T-helper 2 cell (primary cell): ENCODE measurements at regions not wholly inside any gene's neighbourhood (a gene's known extent, or its start where the extent isn't known, plus 50 kb on each side); places are given as distances from the start of the nearest gene placed in this dataset.

Experiments used
- DNase-seq, 5 experiments: peaks; one replicate each; pipeline versions ENCODE4 v3.0.0 to v3.0.0-alpha.2; 2012 to 2022

DNA sequence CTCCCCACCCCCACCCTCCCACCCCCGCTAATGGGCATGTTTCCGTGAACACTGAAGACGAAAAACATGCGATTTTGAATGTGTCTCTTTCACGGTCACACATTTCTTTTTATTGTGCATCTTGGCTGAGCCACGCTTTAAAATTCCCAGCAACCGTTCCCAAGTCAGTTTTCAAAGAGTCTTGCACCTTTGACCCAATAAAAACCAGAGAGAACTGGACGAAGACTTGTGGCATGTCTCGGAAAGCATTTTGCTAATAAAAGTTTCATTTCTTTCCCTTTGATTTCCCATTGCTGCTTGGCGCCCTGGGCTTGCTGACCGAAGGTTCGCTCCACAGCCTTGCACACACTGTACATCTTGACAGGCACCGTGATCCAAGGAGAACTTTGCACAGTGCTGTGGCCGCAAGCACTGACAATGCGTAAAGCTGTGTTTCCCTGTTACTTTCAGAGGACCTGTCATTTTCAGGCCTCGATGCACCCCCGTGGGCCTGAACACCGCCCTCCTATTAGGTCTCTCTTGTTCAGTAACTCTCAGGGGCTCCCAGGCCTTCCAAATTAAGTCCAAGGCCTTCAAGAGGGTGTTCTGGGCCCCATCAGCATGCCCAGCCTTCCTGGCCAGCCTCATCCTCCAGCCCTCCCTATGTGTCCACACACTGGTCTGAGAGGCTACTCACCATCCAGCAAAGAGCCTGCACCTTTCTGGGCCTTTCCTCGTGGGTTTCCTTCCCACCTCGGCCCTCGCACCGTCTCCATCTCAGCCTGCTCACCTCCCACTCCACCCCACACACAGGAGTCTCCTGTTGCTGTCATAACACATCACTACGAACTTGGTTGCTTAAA is 63.4 kb upstream of the DIO3 start:
- DNase-seq: no peak

GRCh38 chr14:101498526-101498860 is 62.8 kb upstream of the DIO3 start:
- no peak for DNase-seq

DNA sequence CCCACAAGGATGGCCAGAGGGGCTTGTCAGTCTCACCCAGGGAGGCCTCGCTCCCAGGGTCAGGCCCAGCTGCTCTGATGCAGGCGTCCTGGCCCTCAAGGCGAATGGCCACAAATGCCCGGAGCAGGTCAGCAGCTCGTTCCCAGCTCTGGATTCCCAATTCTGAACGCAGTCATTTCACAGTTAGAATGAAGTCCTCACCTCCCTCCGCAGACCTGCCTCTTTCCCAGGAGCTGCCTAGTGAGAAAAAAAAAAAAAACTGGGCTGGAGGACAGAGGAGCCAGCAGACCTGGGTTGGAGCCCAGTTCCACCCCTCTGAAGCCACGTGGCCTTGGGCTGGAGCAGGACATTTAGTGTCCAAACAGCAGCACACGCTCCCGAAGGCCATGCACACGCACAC is 62.2 kb upstream of the DIO3 start:
- DNase-seq: no peak

- DNase-seq: no peak
Observed at GRCh38 chr14:101499513-101499912, 61.8 kb upstream of the DIO3 start.

DNA sequence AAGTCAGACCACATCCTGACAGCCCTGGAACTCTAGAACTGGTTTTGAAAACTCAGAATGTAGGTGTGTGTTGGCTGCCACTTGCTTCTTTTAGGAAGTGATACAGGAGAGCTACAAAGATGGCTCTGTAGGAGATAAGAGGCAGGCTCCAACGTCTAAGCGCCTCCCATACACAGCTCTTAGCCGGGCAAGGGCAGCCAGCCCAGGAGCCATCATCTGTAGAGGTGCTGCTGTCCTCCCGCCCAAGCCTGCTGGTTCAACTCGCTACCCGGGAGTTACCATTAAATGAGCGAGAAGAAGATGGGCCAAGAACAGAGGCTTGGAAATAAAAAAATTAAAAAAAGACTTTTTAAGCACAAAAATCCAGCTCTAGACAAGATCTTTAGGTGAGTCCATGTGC is 61.2 kb upstream of the DIO3 start:
- DNase-seq: no peak

DNA sequence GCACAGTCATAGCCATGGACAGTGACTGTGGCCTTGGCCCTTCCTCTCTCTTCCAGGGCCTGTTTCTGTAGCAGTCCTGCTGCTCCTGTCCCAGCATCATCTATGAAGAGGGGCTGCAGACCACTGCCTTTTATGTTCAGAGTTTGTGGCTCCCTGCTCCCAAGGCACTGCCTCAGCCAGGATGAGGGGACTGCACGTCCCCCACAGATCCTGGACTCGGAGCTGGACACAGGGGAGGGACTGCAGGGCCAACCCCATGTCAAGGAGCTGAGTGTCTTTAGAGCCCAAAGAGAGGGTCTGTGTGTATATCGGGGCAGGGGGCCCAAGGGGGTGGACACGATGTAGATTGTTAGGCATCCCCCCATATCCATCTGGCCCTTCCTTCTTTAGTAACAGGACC is 60.6 kb upstream of the DIO3 start:
- DNase-seq: no peak

DNA sequence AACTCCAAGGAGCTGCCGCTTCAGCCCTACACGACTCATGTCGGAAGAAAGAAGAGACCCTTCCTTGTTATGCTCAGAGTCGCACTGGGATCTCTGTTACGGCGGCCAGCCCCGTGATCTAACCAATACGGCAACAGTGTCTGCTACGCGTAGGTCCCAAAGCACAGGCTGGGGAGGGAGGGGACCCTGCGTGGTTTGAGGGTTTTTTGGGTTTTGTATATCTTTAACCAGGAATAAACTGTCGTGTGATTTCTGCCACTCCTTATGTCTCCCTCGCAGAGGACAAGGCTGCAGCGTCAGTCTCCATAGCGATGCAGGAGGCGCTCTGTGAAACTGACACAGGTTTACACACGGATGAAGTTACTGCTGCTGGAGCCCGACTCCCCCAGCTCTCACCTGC is 60.0 kb upstream of the DIO3 start:
- DNase-seq: no peak

DNA sequence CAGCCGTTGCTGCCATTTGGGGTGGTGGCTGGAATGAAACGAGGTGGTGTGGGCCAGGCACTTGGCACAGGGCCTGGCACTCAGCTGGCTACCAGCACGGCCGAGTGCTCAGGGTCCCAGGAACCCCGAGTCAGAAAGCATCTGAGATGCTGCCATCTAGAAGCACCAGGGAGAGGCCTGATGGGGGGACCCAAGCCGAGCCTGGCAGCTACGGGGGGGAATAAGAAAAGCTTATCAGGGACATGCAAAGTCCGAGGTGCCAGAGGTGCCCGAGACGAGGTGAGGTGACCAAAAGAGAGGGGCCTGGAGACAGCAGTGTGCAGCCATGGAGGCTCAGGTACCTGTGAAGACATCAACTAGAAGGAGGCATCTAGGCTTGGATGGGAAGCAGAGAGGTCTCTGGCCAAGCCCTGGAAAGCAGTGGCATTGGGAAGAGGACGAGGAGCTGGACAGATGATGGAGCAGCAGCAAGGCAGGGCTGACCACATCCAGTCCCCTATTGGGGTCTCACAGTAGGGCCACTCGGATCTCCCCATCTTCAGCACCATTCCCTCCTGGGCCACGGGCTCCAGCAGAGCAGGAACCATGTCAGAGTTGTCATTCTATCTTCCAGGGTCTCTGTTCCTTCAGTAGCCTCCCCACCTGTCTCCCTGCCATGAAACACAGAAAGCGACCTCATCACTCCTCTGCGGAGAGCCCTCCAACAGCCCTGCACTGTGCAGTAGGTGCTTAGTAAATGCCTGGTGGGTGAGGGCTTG is 59.3 kb upstream of the DIO3 start:
- DNase-seq: no peak

DNA sequence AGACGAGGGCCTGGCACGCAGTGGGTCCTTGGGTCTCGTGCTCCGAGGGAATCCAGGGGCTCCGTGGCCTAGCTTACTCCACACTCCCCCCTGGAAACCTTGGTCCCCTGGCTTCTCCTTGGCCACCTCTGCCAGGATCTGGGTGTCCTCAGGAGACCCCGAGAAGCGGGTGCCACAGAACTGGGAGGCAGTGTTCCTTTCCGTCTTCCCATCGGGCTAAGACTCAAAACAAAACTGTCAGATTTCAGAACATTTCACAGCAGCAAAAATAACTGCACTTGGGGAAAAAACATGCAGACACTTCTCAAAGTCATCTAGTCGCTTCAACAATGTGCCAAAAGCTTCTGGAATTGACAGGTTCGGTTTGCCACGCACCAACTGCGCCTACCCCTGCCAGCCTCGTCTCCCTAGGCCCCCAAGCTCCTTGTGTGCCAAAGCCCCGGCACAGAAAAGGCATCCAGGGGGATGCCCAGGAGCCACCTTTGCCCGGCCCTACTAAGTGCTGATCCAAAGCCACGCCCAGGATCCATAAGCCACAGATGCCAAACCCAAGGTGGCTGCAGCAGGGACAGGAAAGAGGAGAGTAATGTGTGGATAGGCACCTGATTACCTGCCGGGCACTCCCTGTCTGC is 58.4 kb upstream of the DIO3 start:
- DNase-seq: no peak

- DNase-seq: no peak
Observed at GRCh38 chr14:101503431-101504095, 57.7 kb upstream of the DIO3 start.

DNA sequence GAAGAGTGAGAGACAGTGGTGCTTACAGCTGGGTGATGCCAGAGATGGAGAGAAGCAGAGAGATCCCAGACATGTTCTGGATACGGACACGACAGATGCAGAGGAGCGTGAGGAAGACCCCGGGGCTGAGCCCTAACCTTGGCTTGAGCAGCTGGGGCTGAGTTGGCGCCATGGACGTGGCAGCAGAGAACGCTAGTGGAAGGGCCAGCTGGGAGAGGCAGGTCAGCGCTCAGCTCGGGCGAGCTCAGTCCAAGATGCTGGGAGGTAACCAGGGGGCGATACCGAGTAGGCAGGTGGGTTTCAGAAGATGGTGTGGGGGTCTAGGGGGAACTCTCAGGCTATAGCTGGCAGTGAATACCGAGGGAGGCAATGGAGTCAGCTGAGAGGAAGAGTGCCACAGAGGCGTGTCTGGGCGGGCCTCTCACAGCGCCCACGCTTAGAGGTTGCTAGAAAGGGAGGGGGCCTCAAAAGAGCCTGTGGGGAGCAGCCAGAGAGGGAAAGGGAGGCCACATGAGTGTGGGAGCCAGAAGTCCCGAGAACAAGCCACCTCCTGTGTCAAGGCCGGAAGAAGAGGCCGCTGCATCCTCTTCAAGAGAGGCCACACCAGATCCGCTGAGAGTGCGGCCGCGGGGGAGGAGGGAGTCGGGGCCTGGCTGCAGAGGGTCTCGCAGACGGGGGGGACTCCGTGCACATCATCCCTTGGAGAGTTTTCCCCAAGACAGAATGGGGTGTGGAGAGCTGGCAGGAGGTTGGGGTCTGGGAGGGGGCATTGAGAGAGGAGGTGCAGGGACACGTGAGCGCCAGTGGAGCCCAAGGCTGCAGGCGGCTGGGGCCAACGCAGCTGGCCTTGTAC is 57.0 kb upstream of the DIO3 start:
- DNase-seq: peak in 1 of 5 experiments; percentile 4

DNA sequence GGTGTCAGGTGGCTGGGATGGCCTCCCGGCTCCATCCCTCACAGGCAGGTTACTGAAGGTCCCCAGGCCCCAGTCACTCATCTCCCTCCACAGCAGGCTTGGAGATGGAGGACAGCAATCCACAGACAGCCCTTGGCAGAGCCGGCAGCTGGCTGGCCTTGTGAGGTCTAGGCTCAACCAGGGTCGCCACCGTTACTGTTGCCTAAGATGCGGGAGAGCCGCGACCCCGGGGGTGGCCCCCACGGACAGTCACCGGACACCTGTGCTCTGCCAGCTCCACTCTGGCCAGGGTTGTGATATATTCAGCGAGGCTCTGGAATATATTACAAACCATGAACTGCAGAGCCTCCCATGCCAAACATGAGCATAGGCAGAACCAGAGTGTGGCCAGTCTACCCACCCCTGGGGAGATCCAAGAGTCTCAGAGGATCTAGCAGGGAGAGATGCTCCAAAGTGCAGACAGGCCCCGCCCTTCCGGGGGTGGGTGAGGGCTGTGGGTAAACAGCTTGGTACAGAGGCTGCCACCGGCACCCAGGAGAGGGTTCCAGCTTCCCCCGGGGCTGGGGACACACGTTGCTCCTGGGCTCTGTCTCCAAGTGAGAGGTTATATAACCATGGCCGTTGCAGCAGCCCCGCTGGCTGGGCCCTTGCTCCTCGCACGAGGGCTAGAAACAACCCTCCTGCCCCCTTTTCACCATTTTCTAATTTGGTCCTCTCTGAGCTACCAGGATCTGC is 55.9 kb upstream of the DIO3 start:
- peak in 1 of 5 experiments; percentile 3 for DNase-seq

DNA sequence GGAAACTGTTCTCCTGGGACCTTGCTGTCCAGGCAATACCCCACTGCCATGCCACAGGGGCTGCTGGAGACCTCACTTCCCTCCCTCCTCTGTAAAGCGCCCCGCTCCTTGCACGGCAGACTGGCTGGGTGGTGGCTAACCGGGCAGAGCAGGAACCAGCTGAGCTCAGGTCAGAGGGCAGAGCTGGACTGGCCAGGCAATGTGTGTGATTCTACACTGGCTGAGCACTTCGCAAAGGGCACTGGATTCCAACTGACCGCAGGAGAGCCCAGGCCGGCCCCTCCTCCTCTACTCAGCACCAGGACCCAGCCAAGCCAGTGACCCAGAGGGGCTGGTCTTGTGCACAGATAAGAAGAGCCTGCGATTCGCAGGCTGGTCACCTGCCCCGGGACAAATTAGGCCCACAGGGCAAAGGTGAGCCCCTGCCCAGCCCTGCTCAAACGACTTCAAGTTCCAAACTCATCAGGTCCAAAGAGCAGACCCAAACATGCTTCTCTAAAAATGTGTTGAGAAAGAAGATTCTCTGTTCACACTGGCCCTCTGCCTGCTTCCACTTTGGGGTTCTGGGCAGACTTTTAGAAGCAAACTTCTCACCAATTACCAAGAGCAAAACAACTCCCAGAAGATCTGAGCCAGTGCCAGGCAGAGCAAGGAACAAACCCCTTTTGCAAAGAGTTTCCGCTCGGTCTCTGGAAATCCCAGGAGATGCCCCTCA is 54.9 kb upstream of the DIO3 start:
- peak in 1 of 5 experiments; percentile 3 for DNase-seq

DNA sequence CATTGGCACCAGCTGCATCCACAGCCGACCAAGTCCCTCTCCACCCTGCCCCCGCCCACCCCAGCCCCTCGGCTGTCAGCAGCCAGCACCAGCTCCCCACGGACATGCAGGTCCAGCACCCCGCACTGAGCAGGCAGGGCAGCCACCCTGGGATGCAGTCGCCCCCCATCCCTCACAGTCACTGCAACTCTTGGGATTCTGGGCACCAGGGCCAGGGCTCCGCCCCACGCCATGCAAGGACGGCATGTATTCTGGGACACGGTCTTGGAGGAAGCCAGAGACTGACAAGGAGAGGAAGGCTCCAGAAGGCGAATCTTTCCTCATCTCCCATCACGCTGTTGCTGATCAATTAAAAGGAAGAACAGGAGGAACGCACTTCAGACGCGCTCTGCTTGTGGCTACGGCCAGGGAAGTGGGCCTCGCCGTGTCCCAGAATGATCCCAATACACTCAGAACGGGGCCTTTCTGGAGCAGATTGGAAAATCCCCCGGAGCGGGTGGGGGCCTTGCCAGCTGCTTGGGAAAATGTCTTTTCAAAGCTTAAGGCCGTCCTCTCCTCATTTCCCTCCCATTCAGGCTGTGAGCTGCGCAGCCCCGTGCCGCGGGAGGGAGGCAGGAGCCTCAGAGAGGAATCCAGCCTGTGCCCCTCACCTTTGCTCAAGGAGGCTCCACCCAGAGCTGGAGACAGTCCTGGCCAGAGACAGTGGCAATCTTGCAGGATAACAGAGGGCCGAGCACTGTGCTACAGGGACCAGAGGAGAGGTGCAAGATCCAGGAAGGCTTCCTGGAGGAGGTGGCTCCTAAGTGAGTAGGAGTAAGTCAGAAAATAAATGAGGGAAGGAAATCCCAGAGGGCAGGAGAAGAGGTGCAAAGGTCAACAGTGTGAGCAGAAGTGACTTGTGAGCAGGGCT is 54.1 kb upstream of the DIO3 start:
- peak in 1 of 5 experiments; percentile 4 for DNase-seq

DNA sequence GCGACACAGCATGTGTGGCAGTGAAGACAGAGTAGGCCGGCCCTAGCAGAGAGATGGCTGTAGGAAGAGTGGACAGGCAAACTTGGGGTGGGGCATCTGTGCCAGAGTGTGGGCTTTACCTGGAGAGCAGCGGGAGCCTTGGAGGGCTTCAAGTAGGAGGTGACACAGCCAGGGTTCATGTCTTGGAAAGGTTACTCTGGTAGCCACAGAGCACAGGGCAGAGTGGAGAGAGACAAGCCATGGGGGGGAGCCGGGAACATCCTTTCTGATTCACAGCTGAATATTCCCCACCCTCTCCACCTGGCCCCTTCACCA is 53.5 kb upstream of the DIO3 start:
- DNase-seq: no peak

DNA sequence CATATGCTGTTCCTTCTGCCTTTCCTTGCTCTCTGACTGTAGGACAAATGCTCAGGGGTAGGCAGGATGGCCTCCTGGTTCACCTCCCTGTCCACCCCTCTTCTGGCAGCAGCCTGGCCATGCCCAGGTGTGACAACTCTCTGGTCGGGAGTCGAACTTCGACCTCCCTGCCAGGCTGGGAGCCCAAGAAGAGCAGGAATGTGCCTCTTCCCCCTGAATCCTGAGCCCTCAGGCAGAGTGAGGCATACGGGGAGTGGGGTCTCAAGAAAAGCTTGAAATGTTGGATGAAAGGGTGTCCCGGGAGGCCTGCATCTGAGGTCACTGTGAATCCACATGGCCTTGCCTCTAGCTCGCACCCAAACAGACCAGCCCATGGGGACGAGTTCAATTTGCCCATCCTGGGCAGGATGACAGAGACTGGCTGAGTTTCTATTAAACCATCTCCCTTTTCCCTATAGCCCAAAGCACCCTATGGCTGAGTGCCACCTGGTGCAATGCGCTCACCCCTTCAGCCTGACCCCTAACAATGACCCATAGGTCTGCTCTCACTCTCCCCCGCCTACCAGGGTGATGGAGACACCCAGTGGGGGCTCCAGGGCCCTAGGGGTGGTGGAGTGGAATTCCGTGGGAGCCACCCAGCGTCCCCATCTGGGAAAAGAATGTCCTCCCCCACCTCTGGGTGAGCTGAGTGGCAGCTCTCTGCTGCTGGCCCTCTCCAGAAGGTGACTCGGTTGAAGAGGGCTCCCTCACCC is 52.9 kb upstream of the DIO3 start:
- peak in 1 of 5 experiments; percentile 5 for DNase-seq

GRCh38 chr14:101508948-101509729 is 52.2 kb upstream of the DIO3 start:
- DNase-seq: peak in 1 of 5 experiments; percentile 3

- peak in 1 of 5 experiments; percentile 4 for DNase-seq
Observed at GRCh38 chr14:101509730-101510371, 51.4 kb upstream of the DIO3 start.
